ENCODE measurements at regions not wholly inside any gene's neighbourhood (a gene's known extent, or its start where the extent isn't known, plus 50 kb on each side); places are given as distances from the start of the nearest gene placed in this dataset.

- no peak for DNase-seq
Measured at GRCh38 chr3:59540241-59540640, 490.4 kb upstream of the CFAP20DC start.

GRCh38 chr3:59538753-59539432, 489.1 kb upstream of the CFAP20DC start:
- DNase-seq = no peak

GRCh38 chr3:59535791-59536221, 486.0 kb upstream of the CFAP20DC start:
- DNase-seq = no peak

GRCh38 chr3:59531994-59532393, 482.2 kb upstream of the CFAP20DC start:
- no peak for DNase-seq

- no peak for DNase-seq
Measured at GRCh38 chr3:59531066-59531745, 481.4 kb upstream of the CFAP20DC start.

- no peak for DNase-seq
Measured at GRCh38 chr3:59528251-59528650, 478.4 kb upstream of the CFAP20DC start.

- no peak for DNase-seq
Measured at GRCh38 chr3:59527493-59527892, 477.7 kb upstream of the CFAP20DC start.

GRCh38 chr3:59526999-59527398, 477.2 kb upstream of the CFAP20DC start:
- no peak for DNase-seq

GRCh38 chr3:59522550-59522949, 472.7 kb upstream of the CFAP20DC start:
- DNase-seq = no peak

GRCh38 chr3:59519094-59519493, 469.3 kb upstream of the CFAP20DC start:
- DNase-seq = no peak

GRCh38 chr3:59518283-59519055, 468.6 kb upstream of the CFAP20DC start:
- DNase-seq = no peak

- DNase-seq = no peak
Measured at GRCh38 chr3:59517388-59517787, 467.6 kb upstream of the CFAP20DC start.

- DNase-seq = no peak
Measured at GRCh38 chr3:59515966-59516365, 466.1 kb upstream of the CFAP20DC start.

- no peak for DNase-seq
Measured at GRCh38 chr3:59514865-59515482, 465.1 kb upstream of the CFAP20DC start.

GRCh38 chr3:59513570-59513969, 463.7 kb upstream of the CFAP20DC start:
- DNase-seq = no peak

- no peak for DNase-seq
Measured at GRCh38 chr3:59512066-59512465, 462.2 kb upstream of the CFAP20DC start.

GRCh38 chr3:59510576-59510975, 460.8 kb upstream of the CFAP20DC start:
- DNase-seq = no peak

GRCh38 chr3:59508273-59508672, 458.4 kb upstream of the CFAP20DC start:
- DNase-seq = no peak

- DNase-seq = no peak
Measured at GRCh38 chr3:59506191-59506590, 456.4 kb upstream of the CFAP20DC start.

- no peak for DNase-seq
Measured at GRCh38 chr3:59503441-59503840, 453.6 kb upstream of the CFAP20DC start.

GRCh38 chr3:59502806-59503205, 453.0 kb upstream of the CFAP20DC start:
- DNase-seq = no peak

GRCh38 chr3:59499954-59500353, 450.1 kb upstream of the CFAP20DC start:
- DNase-seq = no peak

GRCh38 chr3:59499000-59499399, 449.2 kb upstream of the CFAP20DC start:
- DNase-seq = no peak
